PC-3 (cell line): ENCODE measurements at regions not wholly inside any gene's neighbourhood (a gene's known extent, or its start where the extent isn't known, plus 50 kb on each side); places are given as distances from the start of the nearest gene placed in this dataset.

ENCODE experiments used
- CTCF ChIP-seq: fragments of 300-600 bp; sonication (generic); conservative IDR thresholded peaks from 2 replicates; pipeline ENCODE4 v1.5.1; 2017; ENCODE audit warnings: antibody characterized with exemption, low read depth, mild to moderate bottlenecking, low read length
- EZH2 ChIP-seq: fragments of 300-600 bp; sonication (generic); IDR thresholded peaks from one replicate; pipeline ENCODE4 v1.6.1; 2017; ENCODE audit warnings: antibody characterized with exemption, mild to moderate bottlenecking, low read length; ENCODE audit not compliant: unreplicated experiment
- EZH2phosphoT487 ChIP-seq: fragments of 300-600 bp; sonication (generic); IDR thresholded peaks from 2 replicates; pipeline ENCODE4 v1.6.1; 2018; ENCODE audit warnings: mild to moderate bottlenecking, antibody characterized with exemption, low read length, borderline replicate concordance

- TF ChIP-seq CTCF (no peak), EZH2 (no peak), EZH2phosphoT487 (no peak)
These were observed 183.9 kb downstream of the SHQ1 start for GRCh38 chr3:72664184-72664975.
